Upper lobe of right lung (tissue), 1 donor: ENCODE measurements at regions not wholly inside any gene's neighbourhood (a gene's known extent, or its start where the extent isn't known, plus 50 kb on each side); places are given as distances from the start of the nearest gene placed in this dataset.

Experiments used
- ATAC-seq: fragments of 200-7000 bp; cut with Tn5 transposase; one replicate; pipeline ENCODE4 v1.9.1; 2020; ENCODE audit warnings: mild to moderate bottlenecking, moderate library complexity
- DNase-seq: peaks from one replicate; pipeline ENCODE4 v3.0.0-alpha.2; 2020
- H3K27ac ChIP-seq: fragments of 200-600 bp; one replicate; pipeline ENCODE4 v1.8.0; 2022
- H3K27me3 ChIP-seq: fragments of 200-600 bp; one replicate; pipeline ENCODE4 v1.8.0; 2022; ENCODE audit warnings: mild to moderate bottlenecking
- H3K36me3 ChIP-seq: fragments of 200-600 bp; one replicate; pipeline ENCODE4 v1.8.0; 2022
- H3K4me1 ChIP-seq: fragments of 200-600 bp; one replicate; pipeline ENCODE4 v1.8.0; 2022
- H3K4me3 ChIP-seq: fragments of 200-600 bp; one replicate; pipeline ENCODE4 v1.8.0; 2022; ENCODE audit warnings: mild to moderate bottlenecking
- H3K9me3 ChIP-seq: fragments of 200-600 bp; one replicate; pipeline ENCODE4 v1.8.0; 2022
- CTCF ChIP-seq: fragments of 200-600 bp; IDR thresholded peaks from one replicate; pipeline ENCODE4 v1.8.0; 2022; ENCODE audit warnings: antibody characterized with exemption
- intact Hi-C: fragments of 100-400 bp; cut with DNase I; formaldehyde crosslinking; loops from one replicate; pipeline ENCODE4 v1.11.0; 2022
- donor health status: DM: no; HTN: yes; CAD: no; lungs with severe emphysema.

DNA sequence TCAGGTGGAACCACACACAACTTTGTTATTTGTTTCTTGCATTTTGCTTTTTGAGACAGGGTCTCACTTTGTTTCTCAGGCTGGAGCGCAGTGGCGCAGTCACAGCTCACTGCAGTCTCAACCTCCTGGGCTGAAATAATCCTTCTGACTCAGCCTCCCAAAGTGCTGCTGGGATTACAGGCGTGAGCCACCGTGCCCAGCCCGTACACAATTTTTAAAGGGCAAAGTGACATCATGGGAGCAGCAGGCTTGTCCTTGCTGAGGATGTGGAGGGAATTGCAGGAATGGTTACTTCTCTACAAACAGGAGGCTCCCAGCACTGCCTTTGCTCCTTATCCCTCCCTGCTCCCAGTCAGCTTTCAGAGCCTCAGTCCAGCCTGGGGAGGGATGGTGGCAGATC is 355.9 kb upstream of the KLHL29 start:
- DNase-seq (no peak), ATAC-seq (no peak)
- no peak overlapping the region for H3K27ac ChIP-seq
- no peaks in the 10 kb centered on the region for H3K4me1 ChIP-seq
- H3K36me3 ChIP-seq = no peaks in the 10 kb centered on the region
- intact Hi-C loops = no loop called here
- TF ChIP-seq CTCF = no peak
- H3K9me3 ChIP-seq = no peaks in the 10 kb centered on the region
- no peak overlapping the region for H3K4me3 ChIP-seq
- H3K27me3 ChIP-seq = no peaks in the 10 kb centered on the region

DNA sequence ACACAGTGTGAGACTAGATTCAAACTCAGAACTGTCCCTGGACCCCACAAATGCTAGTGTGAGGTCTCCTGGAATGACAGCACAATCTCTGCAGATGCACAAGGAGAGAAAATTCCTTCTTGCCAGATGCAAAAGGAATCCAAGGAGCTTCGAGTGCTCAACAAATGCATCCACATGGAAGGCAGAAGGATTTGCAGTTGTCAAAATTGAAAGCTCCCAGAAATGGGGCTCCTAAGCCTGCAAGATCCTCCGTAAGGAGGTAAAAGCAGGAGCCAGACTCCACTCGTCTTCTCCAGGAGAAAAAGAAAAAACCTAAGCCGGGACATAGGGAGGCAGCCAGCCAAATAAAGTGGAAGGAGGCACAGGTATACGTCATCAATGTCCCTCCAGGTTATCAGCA is 355.0 kb upstream of the KLHL29 start:
- no peak for ATAC-seq

GRCh38 chr2:23034996-23035395 is 350.0 kb upstream of the KLHL29 start:
- intact Hi-C loops = no loop called here
- Histone ChIP-seq H3K4me1 (no peaks in the 10 kb centered on the region), H3K27ac (no peak overlapping the region), H3K36me3 (no peaks in the 10 kb centered on the region), H3K4me3 (no peak overlapping the region), H3K9me3 (no peaks in the 10 kb centered on the region), H3K27me3 (no peaks in the 10 kb centered on the region)
- ATAC-seq = no peak
- no peak for DNase-seq
- no peak for TF ChIP-seq CTCF

More for the DNA sequence above, 355.0 kb upstream of the KLHL29 start:
- intact Hi-C loops = no loop called here
- no peaks in the 10 kb centered on the region for H3K4me1 ChIP-seq
- H3K27me3 ChIP-seq = no peaks in the 10 kb centered on the region
- no peak for TF ChIP-seq CTCF
- no peak overlapping the region for H3K27ac ChIP-seq
- DNase-seq = no peak
- H3K36me3 ChIP-seq = no peaks in the 10 kb centered on the region
- no peak overlapping the region for H3K4me3 ChIP-seq
- no peaks in the 10 kb centered on the region for H3K9me3 ChIP-seq

GRCh38 chr2:23036629-23037028 is 348.4 kb upstream of the KLHL29 start:
- no peak overlapping the region for H3K27ac ChIP-seq
- ATAC-seq = no peak
- no peaks in the 10 kb centered on the region for H3K4me1 ChIP-seq
- no peak for DNase-seq
- no peaks in the 10 kb centered on the region for H3K27me3 ChIP-seq
- no peak for TF ChIP-seq CTCF
- H3K4me3 ChIP-seq = no peak overlapping the region
- H3K36me3 ChIP-seq = no peaks in the 10 kb centered on the region
- intact Hi-C loops = no loop called here
- no peaks in the 10 kb centered on the region for H3K9me3 ChIP-seq

DNA sequence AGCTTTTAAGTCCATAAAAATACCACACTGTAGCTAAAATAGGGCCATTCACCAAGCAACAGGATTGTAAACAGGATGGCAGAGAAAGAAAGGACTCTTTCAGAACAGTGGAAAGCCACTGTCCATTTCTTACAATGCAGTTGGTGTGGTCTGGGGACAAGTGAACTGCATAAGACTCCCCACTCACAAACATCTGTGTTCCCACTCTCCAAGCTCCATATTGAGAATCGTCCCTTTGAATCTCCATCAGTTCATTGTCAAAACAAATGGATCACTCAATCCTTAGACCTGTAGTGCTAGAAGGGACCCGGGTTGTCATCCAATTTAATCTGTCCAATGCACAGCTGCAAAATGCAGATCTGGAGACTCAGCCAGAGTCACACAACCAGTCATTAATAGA is 347.4 kb upstream of the KLHL29 start:
- Histone ChIP-seq H3K27me3 (no peaks in the 10 kb centered on the region), H3K4me3 (no peak overlapping the region), H3K27ac (no peak overlapping the region), H3K4me1 (no peaks in the 10 kb centered on the region), H3K36me3 (no peaks in the 10 kb centered on the region), H3K9me3 (no peaks in the 10 kb centered on the region)
- no peak for DNase-seq
- ATAC-seq = no peak
- TF ChIP-seq CTCF = no peak
- intact Hi-C loops = no loop called here

GRCh38 chr2:23041443-23041842 is 343.5 kb upstream of the KLHL29 start:
- no peaks in the 10 kb centered on the region for H3K4me1 ChIP-seq
- no peaks in the 10 kb centered on the region for H3K27me3 ChIP-seq
- no peak for TF ChIP-seq CTCF
- DNase-seq (no peak), ATAC-seq (peak; percentile 20)
- intact Hi-C loops = no loop called here
- H3K36me3 ChIP-seq = no peaks in the 10 kb centered on the region
- H3K27ac ChIP-seq = no peak overlapping the region
- no peak overlapping the region for H3K4me3 ChIP-seq
- no peaks in the 10 kb centered on the region for H3K9me3 ChIP-seq
